HepG2 (cell line): ENCODE measurements at regions not wholly inside any gene's neighbourhood (a gene's known extent, or its start where the extent isn't known, plus 50 kb on each side); places are given as distances from the start of the nearest gene placed in this dataset.

Experiments used
- CTCF ChIP-seq: sonication (generic); formaldehyde crosslinking; IDR thresholded peaks from 2 replicates; pipeline ENCODE4 v1.5.0; 2020; ENCODE audit warnings: mild to moderate bottlenecking, missing genetic modification reagents, moderate library complexity
- EZH2 ChIP-seq: conservative IDR thresholded peaks from 2 replicates; pipeline ENCODE4 v1.6.1; 2012; ENCODE audit warnings: mild to moderate bottlenecking, low read depth, low read length, moderate library complexity
- IRF1 ChIP-seq: sonication (generic); formaldehyde crosslinking; IDR thresholded peaks from 2 replicates; pipeline ENCODE4 v1.4.0; 2020; ENCODE audit warnings: low read depth, mild to moderate bottlenecking, missing genetic modification reagents
- NR2F6 ChIP-seq, 2 experiments: IDR thresholded peaks; 2 replicates each; pipeline ENCODE4 v1.6.1; 2016; ENCODE audit warnings: antibody characterized with exemption in 1 of 2, mild to moderate bottlenecking in 1 of 2
- PATZ1 ChIP-seq: sonication (generic); formaldehyde crosslinking; IDR thresholded peaks from 2 replicates; pipeline ENCODE4 v1.4.0; 2020; ENCODE audit warnings: missing genetic modification reagents
- REST ChIP-seq, 2 experiments: IDR thresholded peaks; 2 replicates each; pipeline ENCODE4 v1.6.1; 2011 to 2012; ENCODE audit warnings: low read length in 2 of 2, borderline replicate concordance in 1 of 2, low read depth in 1 of 2, mild to moderate bottlenecking in 1 of 2, moderate library complexity in 1 of 2
- TBL1XR1 ChIP-seq: fragments of 150-350 bp; IDR thresholded peaks from 2 replicates; pipeline ENCODE4 v1.6.1; 2014; ENCODE audit warnings: borderline replicate concordance, low read length; ENCODE audit not compliant: partially characterized antibody
- TRIM24 ChIP-seq: sonication (generic); formaldehyde crosslinking; IDR thresholded peaks from 2 replicates; pipeline ENCODE4 v1.8.0; 2022; ENCODE audit warnings: mild to moderate bottlenecking, missing genetic modification reagents
- XRCC5 ChIP-seq: fragments of 200-400 bp; formaldehyde crosslinking; optimal IDR thresholded peaks from 2 replicates; pipeline ENCODE3; 2017; ENCODE audit warnings: mild to moderate bottlenecking, low read length
- ZBTB7A ChIP-seq: sonication (generic); formaldehyde crosslinking; IDR thresholded peaks from 2 replicates; pipeline ENCODE4 v1.8.0; 2022; ENCODE audit warnings: mild to moderate bottlenecking, missing genetic modification reagents
- ZKSCAN5 ChIP-seq: sonication (generic); formaldehyde crosslinking; IDR thresholded peaks from 2 replicates; pipeline ENCODE4 v1.5.1; 2020; ENCODE audit warnings: mild to moderate bottlenecking, missing genetic modification reagents
- ZNF263 ChIP-seq: sonication (generic); formaldehyde crosslinking; IDR thresholded peaks from 2 replicates; pipeline ENCODE4 v1.4.0; 2020; ENCODE audit warnings: missing genetic modification reagents
- ZNF281 ChIP-seq: sonication (generic); formaldehyde crosslinking; IDR thresholded peaks from 2 replicates; pipeline ENCODE4 v1.4.0; 2020; ENCODE audit warnings: missing genetic modification reagents, borderline replicate concordance
- ZNF562 ChIP-seq: sonication (generic); formaldehyde crosslinking; IDR thresholded peaks from 2 replicates; pipeline ENCODE4 v1.8.0; 2022; ENCODE audit warnings: missing genetic modification reagents, borderline replicate concordance

GRCh38 chr17:5783269-5783668 is 199.0 kb upstream of the NLRP1 start:
- no peak for TF ChIP-seq EZH2
- TF ChIP-seq TRIM24 (CRISPR knock-in tag) = no peak
- no peak for TF ChIP-seq PATZ1 (CRISPR knock-in tag)
- no peak for TF ChIP-seq ZBTB7A (CRISPR knock-in tag)
- TF ChIP-seq CTCF (CRISPR knock-in tag) = no peak
- no peak for TF ChIP-seq XRCC5
- TF ChIP-seq ZNF281 (CRISPR knock-in tag) = no peak
- TF ChIP-seq IRF1 (CRISPR knock-in tag) = no peak
- no peak for TF ChIP-seq REST (IDR thresholded peaks at IDR 0.05; ENCODE audit: borderline replicate concordance in 1 of 2, low read depth in 1 of 2, low read length in 2 of 2)
- no peak for TF ChIP-seq NR2F6 (IDR thresholded peaks at IDR 0.05)
- no peak for TF ChIP-seq NR2F6 (CRISPR knock-in tag; IDR thresholded peaks at IDR 0.05)
- TF ChIP-seq ZNF263 (CRISPR knock-in tag) = no peak
- no peak for TF ChIP-seq ZNF562 (CRISPR knock-in tag)
- TF ChIP-seq TBL1XR1 = no peak
- no peak for TF ChIP-seq ZKSCAN5 (CRISPR knock-in tag)
